ENCODE measurements at regions not wholly inside any gene's neighbourhood (a gene's known extent, or its start where the extent isn't known, plus 50 kb on each side); places are given as distances from the start of the nearest gene placed in this dataset.

GRCh38 chr4:19806865-19807264 is 444.8 kb upstream of the SLIT2 start:
- TF ChIP-seq EZH2 (IDR thresholded peaks at IDR 0.05; ENCODE audit: borderline replicate concordance, low read depth, low read length, severe bottlenecking) (no peak), POLR2A (IDR thresholded peaks at IDR 0.05; ENCODE audit: low read depth, low read length) (no peak), FOS (IDR thresholded peaks at IDR 0.05; ENCODE audit: borderline replicate concordance, insufficient read depth, low read length) (no peak), MAX (IDR thresholded peaks at IDR 0.05; ENCODE audit: insufficient read depth, insufficient read length) (no peak), POLR2AphosphoS5 (IDR thresholded peaks at IDR 0.05; ENCODE audit: insufficient read depth, low read depth, low read length) (no peak), JUN (IDR thresholded peaks at IDR 0.05; ENCODE audit: borderline replicate concordance, insufficient read depth, insufficient read length, low read depth) (no peak), MYC (IDR thresholded peaks at IDR 0.05; ENCODE audit: low read depth, low read length) (no peak)
- TF ChIP-seq, protein P1, sequence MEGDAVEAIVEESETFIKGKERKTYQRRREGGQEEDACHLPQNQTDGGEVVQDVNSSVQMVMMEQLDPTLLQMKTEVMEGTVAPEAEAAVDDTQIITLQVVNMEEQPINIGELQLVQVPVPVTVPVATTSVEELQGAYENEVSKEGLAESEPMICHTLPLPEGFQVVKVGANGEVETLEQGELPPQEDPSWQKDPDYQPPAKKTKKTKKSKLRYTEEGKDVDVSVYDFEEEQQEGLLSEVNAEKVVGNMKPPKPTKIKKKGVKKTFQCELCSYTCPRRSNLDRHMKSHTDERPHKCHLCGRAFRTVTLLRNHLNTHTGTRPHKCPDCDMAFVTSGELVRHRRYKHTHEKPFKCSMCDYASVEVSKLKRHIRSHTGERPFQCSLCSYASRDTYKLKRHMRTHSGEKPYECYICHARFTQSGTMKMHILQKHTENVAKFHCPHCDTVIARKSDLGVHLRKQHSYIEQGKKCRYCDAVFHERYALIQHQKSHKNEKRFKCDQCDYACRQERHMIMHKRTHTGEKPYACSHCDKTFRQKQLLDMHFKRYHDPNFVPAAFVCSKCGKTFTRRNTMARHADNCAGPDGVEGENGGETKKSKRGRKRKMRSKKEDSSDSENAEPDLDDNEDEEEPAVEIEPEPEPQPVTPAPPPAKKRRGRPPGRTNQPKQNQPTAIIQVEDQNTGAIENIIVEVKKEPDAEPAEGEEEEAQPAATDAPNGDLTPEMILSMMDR (IDR thresholded peaks at IDR 0.05; ENCODE audit: extremely low read depth in 1 of 2, insufficient read depth in 1 of 2, low read depth in 1 of 2, low read length in 2 of 2), result no peak

Data from endothelial cell of umbilical vein (primary cell).